CD4-positive, alpha-beta T cell treated with Interleukin-2 at 100 ng/mL for 4 hours (primary cell): ENCODE measurements at regions not wholly inside any gene's neighbourhood (a gene's known extent, or its start where the extent isn't known, plus 50 kb on each side); places are given as distances from the start of the nearest gene placed in this dataset.

Experiments
- DNase-seq: peaks from one replicate; pipeline ENCODE4 v3.0.0-alpha.2; 2020; ENCODE audit warnings: low spot score

DNA sequence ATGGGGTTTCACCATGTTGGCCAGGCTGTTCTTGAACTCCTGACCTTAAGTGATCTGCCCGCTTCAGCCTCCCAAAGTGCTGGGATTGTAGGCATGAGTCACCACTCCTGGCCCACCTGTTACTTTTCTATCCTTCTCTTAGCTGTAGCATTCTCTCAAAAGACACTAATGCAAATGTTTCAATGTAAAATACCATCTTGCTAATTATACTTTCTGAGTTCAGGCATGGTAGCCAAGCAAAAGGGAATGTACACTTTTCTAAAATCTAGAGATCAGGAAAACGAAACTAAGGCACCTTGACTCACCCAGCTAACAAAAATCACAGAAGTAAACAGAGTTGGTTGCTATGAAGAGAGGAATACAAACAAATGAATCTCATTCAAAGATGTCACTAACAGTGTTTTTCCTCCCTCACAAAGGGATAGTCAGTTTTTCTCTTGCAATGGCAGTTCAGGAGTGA, 401.0 kb upstream of the NRP1 start:
- DNase-seq: no peak

GRCh38 chr10:33734393-33735155, 400.1 kb upstream of the NRP1 start:
- no peak for DNase-seq

DNA sequence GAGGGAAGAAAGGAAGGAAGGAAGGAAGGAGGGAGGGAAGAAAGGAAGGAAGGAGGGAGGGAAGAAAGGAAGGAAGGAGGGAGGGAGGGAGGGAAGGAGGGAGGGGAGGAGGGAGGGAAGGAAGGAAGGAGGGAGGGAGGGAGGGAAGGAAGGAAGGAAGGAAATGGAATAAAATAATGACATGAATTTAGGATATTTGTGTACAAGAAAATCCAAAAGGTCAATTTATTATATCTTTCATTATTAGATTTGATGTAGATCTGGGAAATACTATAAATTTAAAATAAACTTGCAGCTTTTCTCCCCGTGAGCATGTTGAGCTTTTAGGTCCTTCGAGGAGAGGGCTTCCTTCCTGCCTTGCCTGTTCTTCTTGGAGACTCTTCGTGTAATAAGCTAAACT, 398.6 kb upstream of the NRP1 start:
- no peak for DNase-seq

DNA sequence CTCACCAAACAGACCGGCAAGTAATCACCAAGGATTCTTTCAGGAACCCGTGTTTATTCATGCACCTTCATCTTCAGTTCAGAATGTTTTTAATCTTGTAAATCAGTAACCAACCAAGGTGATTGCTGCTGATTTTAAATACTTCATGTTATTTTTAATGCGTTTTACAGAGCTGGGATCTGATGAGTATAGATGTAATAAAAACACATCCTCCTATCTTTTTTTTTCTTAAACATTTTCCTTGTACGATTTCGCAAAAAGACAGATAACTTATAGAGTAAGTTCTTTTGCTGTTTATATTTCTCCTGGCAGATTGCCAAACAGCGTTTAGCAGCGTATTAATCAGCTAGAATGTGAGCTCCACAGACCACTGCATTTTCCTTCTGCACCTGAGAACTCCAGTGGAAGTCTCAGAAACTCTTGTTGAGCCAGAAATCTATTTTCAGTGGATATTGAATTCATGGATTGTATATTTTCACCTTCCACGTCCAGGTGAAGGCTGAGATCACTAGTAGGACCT, 397.8 kb upstream of the NRP1 start:
- no peak for DNase-seq

DNA sequence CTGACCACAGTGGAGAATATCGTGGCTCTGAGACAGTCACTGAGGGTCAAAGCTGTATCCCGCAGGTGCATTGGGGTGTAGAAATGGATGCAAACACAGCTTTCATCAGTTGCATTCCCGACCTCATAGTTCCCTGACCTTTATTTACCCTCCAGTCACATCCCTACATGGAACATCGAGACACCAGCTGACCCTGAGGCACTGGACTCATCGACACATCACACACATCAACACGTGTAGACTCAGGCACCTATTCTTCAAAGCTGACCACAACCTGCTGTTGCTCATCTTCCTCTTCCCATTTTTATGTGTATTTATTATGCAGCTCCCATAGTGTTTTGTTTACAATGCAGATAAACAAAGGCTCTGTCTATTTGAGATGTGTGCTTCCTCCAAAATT, 396.9 kb upstream of the NRP1 start:
- DNase-seq: no peak

DNA sequence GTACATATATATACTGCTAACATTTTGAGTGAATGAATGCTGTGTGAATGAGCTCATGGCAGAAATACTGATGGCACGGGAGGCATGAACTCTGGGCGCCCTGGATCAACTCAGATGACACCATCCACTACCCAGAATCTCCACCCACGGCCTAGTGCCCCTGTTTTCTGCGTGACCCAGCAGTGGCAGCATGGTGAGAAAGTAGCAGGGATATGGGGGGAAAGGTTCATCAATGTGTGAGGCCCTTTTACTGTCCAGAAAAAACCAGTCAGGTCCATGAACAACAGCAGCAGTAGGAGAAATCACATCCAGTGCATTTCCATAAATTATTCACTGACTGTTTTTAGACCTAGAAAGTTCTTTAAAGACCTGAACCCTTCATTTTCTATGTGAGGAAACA, 391.0 kb upstream of the NRP1 start:
- no peak for DNase-seq

DNA sequence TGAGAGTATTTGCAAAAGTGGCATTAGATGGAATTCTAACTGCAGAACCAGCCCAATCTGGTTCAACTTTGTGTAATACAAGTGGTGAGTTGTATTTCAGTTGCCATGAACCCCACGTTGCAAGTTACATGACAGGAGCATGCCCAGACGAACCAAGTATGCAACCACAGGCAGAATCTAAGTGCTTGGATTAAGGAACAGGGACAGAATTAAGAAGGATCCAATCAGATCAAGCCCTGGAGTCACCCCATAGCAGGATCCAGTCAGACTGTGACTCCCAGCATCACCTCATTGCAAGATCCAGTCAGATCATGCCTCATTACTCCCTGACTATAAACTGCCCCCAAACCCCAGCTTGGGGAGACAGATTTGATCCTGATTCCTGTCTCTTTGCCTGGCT, 388.7 kb upstream of the NRP1 start:
- DNase-seq: no peak

GRCh38 chr10:33722067-33722466, 387.6 kb upstream of the NRP1 start:
- no peak for DNase-seq

- no peak for DNase-seq
These were observed 387.0 kb upstream of the NRP1 start for GRCh38 chr10:33721509-33721908.

- DNase-seq: no peak
These were observed 385.7 kb upstream of the NRP1 start for GRCh38 chr10:33720161-33720560.

DNA sequence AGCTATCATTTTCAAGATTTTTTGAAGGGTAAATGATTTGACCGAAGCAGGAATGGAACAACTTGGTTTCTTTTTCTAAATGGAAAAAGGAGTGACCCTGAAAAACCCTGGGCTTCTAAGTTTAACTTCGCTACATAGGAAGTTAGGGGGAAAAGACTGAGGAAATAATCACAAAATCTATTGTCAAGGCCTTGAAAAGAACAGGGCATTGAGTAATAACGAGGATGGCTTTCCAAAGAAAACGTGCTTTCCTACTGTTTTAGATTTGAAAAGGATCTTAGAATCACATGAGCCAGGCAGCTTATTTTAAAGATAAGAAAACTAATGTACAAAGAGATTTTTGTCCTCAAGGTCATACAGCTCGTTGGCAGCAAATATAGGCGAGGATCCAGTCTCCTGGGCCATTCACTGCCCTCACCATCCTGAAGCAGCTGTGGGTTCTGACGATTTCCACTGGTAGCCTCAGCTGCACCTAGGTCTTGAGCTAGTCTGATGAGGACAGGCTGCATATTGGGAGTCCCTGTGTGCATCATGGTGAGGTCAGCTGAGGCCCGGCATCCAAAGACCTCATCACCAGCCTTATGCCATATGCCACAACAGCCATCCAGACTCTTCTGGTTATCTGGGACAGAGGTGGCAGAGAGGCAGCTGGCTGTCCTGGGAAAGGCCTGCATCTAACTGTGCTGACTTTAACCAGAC, 384.7 kb upstream of the NRP1 start:
- no peak for DNase-seq

DNA sequence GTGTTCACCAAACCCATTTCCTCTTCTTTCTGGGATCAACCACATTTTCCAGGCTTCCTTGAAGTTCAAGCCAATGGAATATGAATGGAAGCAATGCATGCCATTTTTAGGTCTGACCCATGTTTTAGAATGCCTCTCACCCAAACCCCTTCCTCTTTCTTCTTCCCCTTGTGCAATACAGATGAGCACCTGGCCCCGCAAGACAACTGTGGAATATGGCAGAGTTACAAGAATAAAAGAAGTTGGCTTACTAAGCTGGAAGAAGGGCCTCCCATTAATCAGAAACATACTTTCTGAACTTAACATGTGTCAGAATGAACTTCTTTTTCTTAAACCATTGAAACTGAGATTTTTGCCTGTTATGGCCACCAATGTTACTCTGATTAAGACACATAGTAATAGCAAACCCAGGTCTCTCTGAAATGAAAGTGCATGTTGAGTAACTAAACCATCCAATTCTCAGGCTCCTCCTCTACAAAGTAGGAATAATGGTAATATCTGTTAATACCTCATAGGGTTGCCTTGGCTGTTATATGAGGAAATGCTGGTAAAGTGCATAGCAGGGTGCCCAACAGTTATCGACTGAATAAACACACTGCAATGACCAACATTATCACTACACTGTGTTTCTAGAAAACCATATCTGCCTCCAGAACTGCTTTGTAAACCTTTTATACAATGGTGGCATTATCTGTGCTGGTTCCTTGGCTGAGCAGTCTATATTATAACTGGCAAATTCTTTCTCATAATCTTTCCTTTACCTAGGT, 382.2 kb upstream of the NRP1 start:
- no peak for DNase-seq

- DNase-seq: no peak
These were observed 381.0 kb upstream of the NRP1 start for GRCh38 chr10:33715303-33715975.

DNA sequence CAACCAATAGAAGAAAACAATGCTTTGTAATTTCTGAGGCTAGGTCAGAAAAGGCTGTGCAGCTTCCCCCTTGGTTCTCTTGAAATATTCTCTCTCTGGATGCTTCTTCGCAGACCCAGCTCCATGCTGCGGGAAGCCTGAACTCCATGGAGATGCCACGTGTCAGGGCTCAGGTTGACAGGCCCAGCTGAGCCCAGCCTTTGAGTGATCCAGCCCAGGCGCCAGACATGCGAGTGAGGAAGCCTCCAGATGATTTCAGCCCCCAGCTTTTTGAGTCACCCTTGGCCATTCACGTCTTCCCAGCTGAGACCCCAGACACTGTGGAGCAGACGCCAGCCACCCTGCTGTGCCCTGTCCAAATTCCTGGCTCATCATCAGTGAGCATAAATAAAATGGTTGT, 378.4 kb upstream of the NRP1 start:
- no peak for DNase-seq

DNA sequence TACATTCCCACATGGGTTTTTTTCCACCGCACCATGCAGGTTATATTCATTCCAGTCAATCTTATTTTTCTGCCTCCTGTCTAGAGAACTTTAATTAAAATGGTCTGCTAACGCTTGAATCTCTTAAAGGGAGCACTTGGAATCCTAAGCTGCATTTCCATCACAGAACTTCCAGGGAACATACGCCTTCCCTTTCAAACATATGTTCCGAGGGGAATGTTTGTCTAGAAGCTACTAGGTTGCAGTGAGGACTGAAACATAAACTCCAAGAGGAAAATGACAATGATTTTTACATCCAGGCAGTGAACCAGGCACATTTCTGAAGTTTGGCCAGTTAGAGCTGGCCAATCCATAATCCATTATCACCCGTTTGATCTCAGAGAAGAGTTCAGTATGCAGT, 375.5 kb upstream of the NRP1 start:
- DNase-seq: no peak

DNA sequence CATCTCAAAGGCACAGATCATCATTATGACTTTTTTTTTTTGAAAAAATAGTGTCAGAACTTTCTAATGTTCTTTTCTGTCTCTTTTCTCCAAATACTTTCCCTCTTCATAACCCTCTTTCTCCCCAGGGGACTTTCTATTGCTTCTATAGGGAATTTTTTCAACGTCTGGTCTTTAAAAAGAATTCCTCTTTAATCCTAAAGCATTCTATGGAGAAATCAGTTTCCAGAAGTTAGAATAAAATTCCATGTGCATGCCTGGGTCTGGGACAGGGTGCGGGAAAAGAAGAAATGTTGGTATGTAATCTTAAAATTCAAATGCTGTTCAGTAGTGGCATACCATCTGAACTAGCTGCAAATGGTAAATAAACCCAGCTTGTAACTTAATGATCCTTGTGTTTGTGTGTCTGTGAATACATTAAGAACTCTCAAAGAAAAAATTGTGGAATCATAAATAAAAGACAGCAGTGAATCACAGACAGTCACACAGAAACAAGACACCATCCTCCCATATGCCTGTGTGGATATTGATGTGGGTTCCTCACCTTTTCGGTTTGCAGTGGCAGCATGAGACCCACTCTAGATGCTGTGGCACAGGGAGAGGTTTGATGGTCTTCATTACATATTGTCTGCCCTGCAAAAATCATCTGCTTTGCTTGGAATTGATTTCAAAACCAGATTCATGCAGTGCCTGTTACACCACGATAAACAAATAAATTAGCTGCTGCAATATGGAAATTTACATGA, 374.7 kb upstream of the NRP1 start:
- DNase-seq: no peak

- DNase-seq: no peak
These were observed 374.1 kb upstream of the NRP1 start for GRCh38 chr10:33708561-33708960.

DNA sequence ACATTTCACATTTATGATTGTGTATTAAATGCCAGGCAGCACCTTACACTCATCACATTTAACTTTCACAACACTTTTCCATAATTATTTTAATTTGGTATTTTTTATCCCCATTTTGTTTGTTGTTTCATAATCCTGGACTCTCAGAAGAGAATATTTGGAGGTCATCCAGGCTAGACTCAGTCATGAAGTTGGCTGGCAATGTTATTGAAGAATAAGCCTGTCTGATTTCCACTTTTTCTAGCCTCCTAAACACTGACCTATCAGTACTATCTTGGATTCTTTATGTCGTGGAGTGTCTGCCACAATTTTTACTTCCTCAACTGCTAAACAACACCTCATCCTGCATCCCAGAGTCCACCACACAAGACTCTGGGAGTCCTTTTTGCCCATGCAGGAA, 372.3 kb upstream of the NRP1 start:
- no peak for DNase-seq

- DNase-seq: no peak
These were observed 371.7 kb upstream of the NRP1 start for GRCh38 chr10:33706191-33706590.

GRCh38 chr10:33704214-33704830, 369.9 kb upstream of the NRP1 start:
- DNase-seq: no peak
